Neural progenitor cell (in vitro differentiated cells): ENCODE measurements at regions not wholly inside any gene's neighbourhood (a gene's known extent, or its start where the extent isn't known, plus 50 kb on each side); places are given as distances from the start of the nearest gene placed in this dataset.

ENCODE experiments used
- EZH2phosphoT487 ChIP-seq: fragments of 200-600 bp; sonication (generic); IDR thresholded peaks from 2 replicates; pipeline ENCODE4 v1.6.1; 2017; ENCODE audit warnings: antibody characterized with exemption
- TF ChIP-seq, protein P1 (sequence below): fragments of 200-600 bp; sonication (generic); IDR thresholded peaks from 2 replicates; pipeline ENCODE4 v1.5.1; 2017; ENCODE audit warnings: antibody characterized with exemption, mild to moderate bottlenecking

DNA sequence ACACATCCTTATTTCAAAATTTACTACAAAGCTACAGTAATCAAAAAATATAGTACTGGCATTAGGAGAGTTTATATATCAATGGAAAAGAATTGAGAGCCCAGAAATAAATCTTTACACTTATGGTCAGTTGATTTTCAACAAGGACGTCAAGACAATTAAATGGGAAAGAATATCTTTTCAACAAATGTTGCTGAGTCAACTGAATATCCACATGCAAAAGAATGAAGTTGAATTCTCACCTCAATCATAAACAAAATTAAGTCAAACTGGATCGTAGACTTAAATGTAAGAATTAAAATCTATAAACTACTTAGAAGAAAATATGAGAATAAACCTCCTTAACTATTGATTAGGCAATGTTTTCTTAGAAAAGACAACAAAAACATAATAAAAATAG lies 61.5 kb upstream of the PRR16 start:
- TF ChIP-seq, protein P1, sequence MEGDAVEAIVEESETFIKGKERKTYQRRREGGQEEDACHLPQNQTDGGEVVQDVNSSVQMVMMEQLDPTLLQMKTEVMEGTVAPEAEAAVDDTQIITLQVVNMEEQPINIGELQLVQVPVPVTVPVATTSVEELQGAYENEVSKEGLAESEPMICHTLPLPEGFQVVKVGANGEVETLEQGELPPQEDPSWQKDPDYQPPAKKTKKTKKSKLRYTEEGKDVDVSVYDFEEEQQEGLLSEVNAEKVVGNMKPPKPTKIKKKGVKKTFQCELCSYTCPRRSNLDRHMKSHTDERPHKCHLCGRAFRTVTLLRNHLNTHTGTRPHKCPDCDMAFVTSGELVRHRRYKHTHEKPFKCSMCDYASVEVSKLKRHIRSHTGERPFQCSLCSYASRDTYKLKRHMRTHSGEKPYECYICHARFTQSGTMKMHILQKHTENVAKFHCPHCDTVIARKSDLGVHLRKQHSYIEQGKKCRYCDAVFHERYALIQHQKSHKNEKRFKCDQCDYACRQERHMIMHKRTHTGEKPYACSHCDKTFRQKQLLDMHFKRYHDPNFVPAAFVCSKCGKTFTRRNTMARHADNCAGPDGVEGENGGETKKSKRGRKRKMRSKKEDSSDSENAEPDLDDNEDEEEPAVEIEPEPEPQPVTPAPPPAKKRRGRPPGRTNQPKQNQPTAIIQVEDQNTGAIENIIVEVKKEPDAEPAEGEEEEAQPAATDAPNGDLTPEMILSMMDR: no peak
- TF ChIP-seq EZH2phosphoT487: no peak
